ENCODE measurements at regions not wholly inside any gene's neighbourhood (a gene's known extent, or its start where the extent isn't known, plus 50 kb on each side); places are given as distances from the start of the nearest gene placed in this dataset.

- Mint-ChIP-seq H3K9me3 (peaks cover 7% of the 10 kb centered on the region; the same call in 1 of the 2 replicates), H3K4me1 (no peaks in the 10 kb centered on the region), H3K36me3 (no peaks in the 10 kb centered on the region), H3K27me3 (ENCODE audit: low read depth) (no peaks in the 10 kb centered on the region), H3K4me3 (no peak overlapping the region), H3K27ac (no peak overlapping the region)
- no peak for ATAC-seq
- no peak for DNase-seq (ENCODE audit: low spot score)
- CTCF ChIA-PET, result no interaction called here
- POLR2A ChIA-PET, result no interaction called here
- TF ChIP-seq ZNF281 (CRISPR knock-in tag; IDR thresholded peaks at IDR 0.05), result no peak
- no peak for TF ChIP-seq NFYB (CRISPR knock-in tag; conservative IDR thresholded peaks at IDR 0.05; ENCODE audit: low read depth)
- no peak for TF ChIP-seq SMAD3 (CRISPR knock-in tag; IDR thresholded peaks at IDR 0.05; ENCODE audit: borderline replicate concordance)
- TF ChIP-seq NR2C2 (CRISPR knock-in tag; IDR thresholded peaks at IDR 0.05), result no peak
Measured at GRCh38 chr5:158599157-158599556, 500.6 kb downstream of the EBF1 start.

DNA sequence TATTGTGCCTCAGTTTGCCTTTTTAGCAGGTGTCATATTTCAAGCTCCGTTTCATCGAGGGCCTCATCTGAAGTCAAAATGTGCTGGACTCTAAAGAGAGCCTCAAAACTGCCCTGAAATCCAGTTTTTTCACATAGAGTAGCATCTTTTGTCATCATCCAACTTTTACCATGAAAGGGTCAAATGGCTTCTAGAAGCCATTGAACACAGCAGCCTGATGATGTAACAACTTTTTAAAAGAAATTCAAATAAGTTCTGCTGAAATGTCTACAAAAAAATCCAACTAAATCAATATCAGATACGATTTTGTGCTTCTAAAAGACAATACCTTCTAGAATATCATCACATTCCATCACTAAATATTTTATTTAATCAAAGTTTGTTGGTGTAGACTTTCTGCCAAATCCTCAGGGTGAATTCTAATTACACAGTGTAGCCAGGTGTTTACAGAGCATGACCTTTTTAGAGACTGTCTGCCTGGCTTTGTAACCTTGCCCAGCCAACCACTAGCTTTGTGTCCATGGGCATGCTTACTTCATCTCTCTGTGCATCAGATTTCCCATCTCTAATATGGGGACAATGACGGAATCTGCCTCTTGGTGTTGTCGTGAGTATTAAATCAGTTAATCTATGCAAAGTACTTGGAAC, 505.0 kb downstream of the EBF1 start:
- no peak for TF ChIP-seq FOXP1 (CRISPR knock-in tag; IDR thresholded peaks at IDR 0.05; ENCODE audit: borderline replicate concordance)
- TF ChIP-seq ELF4 (CRISPR knock-in tag; IDR thresholded peaks at IDR 0.05; ENCODE audit: low read depth), result no peak
- TF ChIP-seq, protein P1, sequence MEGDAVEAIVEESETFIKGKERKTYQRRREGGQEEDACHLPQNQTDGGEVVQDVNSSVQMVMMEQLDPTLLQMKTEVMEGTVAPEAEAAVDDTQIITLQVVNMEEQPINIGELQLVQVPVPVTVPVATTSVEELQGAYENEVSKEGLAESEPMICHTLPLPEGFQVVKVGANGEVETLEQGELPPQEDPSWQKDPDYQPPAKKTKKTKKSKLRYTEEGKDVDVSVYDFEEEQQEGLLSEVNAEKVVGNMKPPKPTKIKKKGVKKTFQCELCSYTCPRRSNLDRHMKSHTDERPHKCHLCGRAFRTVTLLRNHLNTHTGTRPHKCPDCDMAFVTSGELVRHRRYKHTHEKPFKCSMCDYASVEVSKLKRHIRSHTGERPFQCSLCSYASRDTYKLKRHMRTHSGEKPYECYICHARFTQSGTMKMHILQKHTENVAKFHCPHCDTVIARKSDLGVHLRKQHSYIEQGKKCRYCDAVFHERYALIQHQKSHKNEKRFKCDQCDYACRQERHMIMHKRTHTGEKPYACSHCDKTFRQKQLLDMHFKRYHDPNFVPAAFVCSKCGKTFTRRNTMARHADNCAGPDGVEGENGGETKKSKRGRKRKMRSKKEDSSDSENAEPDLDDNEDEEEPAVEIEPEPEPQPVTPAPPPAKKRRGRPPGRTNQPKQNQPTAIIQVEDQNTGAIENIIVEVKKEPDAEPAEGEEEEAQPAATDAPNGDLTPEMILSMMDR (IDR thresholded peaks at IDR 0.05), result no peak
- no peak for TF ChIP-seq ZNF219 (CRISPR knock-in tag; IDR thresholded peaks at IDR 0.05; ENCODE audit: borderline replicate concordance)
- no peak for TF ChIP-seq FOXJ3 (CRISPR knock-in tag; IDR thresholded peaks at IDR 0.05; ENCODE audit: borderline replicate concordance)
- TF ChIP-seq, protein P2, sequence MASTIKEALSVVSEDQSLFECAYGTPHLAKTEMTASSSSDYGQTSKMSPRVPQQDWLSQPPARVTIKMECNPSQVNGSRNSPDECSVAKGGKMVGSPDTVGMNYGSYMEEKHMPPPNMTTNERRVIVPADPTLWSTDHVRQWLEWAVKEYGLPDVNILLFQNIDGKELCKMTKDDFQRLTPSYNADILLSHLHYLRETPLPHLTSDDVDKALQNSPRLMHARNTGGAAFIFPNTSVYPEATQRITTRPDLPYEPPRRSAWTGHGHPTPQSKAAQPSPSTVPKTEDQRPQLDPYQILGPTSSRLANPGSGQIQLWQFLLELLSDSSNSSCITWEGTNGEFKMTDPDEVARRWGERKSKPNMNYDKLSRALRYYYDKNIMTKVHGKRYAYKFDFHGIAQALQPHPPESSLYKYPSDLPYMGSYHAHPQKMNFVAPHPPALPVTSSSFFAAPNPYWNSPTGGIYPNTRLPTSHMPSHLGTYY (CRISPR knock-in tag; IDR thresholded peaks at IDR 0.05), result no peak
- no peak for TF ChIP-seq HMGXB4 (CRISPR knock-in tag; IDR thresholded peaks at IDR 0.05)
- no peak for TF ChIP-seq SP1 (CRISPR knock-in tag; conservative IDR thresholded peaks at IDR 0.05)
- no peak for TF ChIP-seq PREB (CRISPR knock-in tag; IDR thresholded peaks at IDR 0.05; ENCODE audit: borderline replicate concordance)
- no peak for TF ChIP-seq GABPB1 (CRISPR knock-in tag; IDR thresholded peaks at IDR 0.05)
- no peak for TF ChIP-seq CREB1 (CRISPR knock-in tag; IDR thresholded peaks at IDR 0.05)
- no peak for ATAC-seq
- no peak overlapping the region for H3K27ac Mint-ChIP-seq
- no peak for DNase-seq (ENCODE audit: low spot score)
- POLR2A ChIA-PET, result no interaction called here
- no peak overlapping the region for H3K4me3 Mint-ChIP-seq
- no peaks in the 10 kb centered on the region for H3K36me3 Mint-ChIP-seq
- CTCF ChIA-PET, result no interaction called here
- H3K9me3 Mint-ChIP-seq, result peaks cover 13% of the 10 kb centered on the region; the same call in 1 of the 2 replicates
- H3K4me1 Mint-ChIP-seq, result peaks cover 23% of the 10 kb centered on the region
- H3K27me3 Mint-ChIP-seq (ENCODE audit: low read depth), result no peaks in the 10 kb centered on the region

Data from WTC11 (cell line).